Astrocyte of the spinal cord (primary cell): ENCODE measurements at regions not wholly inside any gene's neighbourhood (a gene's known extent, or its start where the extent isn't known, plus 50 kb on each side); places are given as distances from the start of the nearest gene placed in this dataset.

Experiments
- DNase-seq: peaks from one replicate; pipeline ENCODE4 v3.0.0; 2011; ENCODE audit warnings: low read depth, low spot score
- H3K4me3 ChIP-seq: 2 replicates; pipeline ENCODE4 v1.5.1; 2011; ENCODE audit warnings: low read depth, mild to moderate bottlenecking, low read length, moderate library complexity
- in situ Hi-C: cut with HindIII; loops from 2 replicates; pipeline ENCODE4 v1.10.0; 2017; ENCODE audit warnings: low sequenced_read_pairs
- TF ChIP-seq, protein P1 (sequence below): IDR thresholded peaks from 2 replicates; pipeline ENCODE4 v1.5.1; 2012; ENCODE audit warnings: low read depth, mild to moderate bottlenecking, low read length, inconsistent platforms

DNA sequence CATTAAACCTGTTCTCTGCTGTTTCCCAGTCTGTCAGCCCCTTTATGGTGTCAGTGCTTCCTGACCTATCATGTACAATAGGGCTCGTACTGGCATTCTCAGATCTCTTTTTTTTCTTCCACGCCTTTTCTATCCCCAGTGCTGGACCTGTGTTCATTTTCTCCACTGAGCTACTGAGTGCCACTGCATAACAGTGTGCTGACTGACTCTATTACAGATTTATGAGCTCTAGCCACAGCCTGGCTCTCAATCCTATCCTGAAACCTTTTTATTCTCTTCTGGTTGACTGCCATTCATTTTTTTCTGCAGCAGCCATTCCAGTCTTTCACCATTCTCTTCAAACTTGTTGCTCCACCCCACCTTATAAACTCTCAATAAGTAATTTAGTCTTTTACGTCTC, 59.6 kb upstream of the MACF1 start:
- in situ Hi-C loops = no loop called here
- DNase-seq = no peak
- no peak overlapping the region for H3K4me3 ChIP-seq
- TF ChIP-seq, protein P1, sequence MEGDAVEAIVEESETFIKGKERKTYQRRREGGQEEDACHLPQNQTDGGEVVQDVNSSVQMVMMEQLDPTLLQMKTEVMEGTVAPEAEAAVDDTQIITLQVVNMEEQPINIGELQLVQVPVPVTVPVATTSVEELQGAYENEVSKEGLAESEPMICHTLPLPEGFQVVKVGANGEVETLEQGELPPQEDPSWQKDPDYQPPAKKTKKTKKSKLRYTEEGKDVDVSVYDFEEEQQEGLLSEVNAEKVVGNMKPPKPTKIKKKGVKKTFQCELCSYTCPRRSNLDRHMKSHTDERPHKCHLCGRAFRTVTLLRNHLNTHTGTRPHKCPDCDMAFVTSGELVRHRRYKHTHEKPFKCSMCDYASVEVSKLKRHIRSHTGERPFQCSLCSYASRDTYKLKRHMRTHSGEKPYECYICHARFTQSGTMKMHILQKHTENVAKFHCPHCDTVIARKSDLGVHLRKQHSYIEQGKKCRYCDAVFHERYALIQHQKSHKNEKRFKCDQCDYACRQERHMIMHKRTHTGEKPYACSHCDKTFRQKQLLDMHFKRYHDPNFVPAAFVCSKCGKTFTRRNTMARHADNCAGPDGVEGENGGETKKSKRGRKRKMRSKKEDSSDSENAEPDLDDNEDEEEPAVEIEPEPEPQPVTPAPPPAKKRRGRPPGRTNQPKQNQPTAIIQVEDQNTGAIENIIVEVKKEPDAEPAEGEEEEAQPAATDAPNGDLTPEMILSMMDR = no peak

DNA sequence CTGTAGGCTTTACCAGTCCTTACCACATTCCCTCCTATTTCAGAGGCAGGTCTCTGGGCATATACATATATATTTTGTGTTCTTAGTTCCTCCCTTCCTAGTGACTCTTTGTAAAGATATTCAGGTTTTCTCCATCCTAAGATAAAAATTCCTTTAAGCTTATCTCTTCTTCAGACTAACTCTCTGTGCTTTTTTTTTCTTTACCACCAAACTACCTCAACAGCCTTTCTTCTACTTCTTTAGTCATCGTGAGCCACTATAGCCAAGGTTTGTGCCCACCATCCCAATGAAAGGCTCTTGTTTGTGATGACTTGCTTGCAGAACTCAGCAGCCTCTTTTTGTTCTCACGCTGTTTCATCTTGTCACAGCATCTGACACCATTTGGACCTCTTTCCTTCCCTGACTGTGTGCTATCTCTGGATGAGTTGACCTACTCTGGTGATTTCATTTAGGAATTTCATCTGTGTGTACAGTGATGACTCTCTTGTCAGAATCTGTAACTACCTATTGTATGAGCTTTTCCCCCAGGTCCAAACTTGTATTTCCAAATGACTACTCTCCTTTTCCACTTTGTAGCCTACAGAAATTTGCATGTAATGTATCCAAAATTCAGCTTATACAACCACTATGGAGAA, 59.0 kb upstream of the MACF1 start:
- no peak for DNase-seq
- in situ Hi-C loops = no loop called here
- TF ChIP-seq, protein P1 = no peak
- no peak overlapping the region for H3K4me3 ChIP-seq

DNA sequence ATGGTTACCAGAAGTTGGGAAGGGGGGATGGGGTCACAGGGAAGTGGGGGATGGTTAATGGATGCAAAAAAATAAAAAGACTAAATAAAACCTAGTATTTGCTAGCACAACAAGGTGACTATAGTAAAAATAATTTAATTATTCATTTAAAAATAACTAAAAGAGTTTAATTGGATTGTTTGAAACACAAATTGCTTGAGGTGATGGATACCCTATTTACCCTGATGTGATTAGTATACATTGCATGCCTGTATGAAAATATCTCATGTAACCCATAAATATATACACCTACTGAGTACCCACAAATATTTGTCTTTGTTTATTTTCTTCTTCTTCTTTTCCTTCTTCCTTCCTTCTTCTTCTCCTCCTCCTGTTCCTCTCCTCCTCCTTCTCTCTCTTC, 57.8 kb upstream of the MACF1 start:
- TF ChIP-seq, protein P1 = no peak
- DNase-seq = no peak
- H3K4me3 ChIP-seq = no peak overlapping the region
- in situ Hi-C loops = no loop called here

DNA sequence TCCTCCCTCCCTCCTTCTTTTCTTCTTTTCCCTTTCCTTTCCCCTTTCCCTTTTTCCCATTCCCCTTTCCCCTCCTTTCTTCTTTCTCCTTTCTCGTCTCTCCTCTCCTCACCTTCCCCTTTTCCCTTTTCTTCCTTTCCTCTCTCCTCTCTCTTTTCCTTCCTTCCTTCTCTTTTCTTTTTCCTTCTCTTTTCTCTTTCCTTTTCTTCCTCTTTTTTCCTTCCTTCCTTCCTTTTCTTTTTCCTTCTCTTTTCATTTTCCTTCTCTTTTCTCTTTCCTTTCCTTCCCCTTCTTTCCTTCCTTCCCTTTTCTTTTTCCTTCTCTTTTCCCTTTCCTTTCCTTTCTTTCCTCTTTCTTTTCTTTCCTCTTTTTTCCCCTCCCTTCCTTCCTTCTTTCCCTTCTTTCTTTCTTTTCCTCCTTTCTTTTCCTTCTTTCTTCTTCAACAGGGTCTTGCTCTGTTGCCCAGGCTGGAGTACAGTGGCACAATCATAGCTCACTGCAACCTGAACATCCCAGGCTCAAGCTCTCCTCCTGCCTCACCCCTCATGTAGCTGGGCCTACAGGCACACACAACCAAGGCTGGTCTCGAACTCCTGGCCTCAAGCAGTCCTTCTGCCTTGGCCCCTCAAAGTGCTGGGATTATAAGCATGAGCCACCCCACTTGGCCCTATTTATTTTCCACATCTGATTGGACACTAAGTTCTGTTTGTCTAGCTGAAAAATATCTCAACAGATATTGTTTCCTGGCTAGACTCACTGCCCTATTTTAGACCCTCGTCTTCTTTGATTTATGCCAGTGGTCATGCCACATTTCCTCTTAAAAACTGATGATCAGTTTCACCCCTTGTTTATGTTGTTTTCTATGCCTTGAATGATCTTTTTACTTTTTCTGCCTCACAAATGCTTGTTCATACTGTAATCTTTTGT, 57.1 kb upstream of the MACF1 start:
- no peak overlapping the region for H3K4me3 ChIP-seq
- TF ChIP-seq, protein P1 = no peak
- in situ Hi-C loops = no loop called here
- no peak for DNase-seq

DNA sequence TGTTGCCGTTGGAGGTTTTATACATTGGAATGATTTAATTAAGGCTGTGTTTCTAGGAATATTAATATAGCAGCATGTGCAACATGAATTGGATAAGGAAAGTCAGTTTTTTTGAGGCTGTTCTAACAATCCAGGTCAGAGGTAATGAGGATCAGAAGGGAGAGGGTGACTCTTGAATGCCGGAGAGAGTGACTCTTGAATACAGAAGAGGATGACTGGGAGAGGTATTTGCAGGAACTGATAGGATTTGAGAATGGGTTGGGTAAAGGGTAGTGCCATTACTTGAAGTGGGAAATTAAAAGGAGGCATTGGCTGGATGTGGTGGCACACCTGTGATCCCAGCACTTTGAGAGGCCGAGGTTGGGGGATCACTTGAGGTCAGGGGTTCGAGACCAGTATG, 55.6 kb upstream of the MACF1 start:
- in situ Hi-C loops = no loop called here
- no peak for DNase-seq
- TF ChIP-seq, protein P1 = no peak
- H3K4me3 ChIP-seq = no peak overlapping the region

DNA sequence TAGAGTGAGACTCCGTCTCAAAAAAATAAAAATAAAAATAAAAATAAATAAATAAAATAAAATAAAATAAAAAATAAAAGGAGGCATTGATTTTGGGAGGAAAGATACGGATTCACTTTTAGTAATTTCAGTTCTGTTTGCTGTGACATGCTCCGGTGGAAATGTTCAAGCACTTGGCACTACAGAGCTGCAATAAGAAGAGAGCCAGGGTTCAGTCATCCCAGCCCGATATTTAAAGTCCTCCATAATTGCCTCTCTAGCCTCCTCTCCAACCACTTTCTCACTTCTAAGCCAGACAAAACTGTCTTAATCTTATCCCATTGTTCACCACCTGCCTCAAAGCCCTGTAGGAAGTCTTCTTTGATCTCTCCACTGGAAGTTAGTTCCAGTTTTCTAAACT, 55.0 kb upstream of the MACF1 start:
- TF ChIP-seq, protein P1 = no peak
- no peak for DNase-seq
- in situ Hi-C loops = no loop called here
- no peak overlapping the region for H3K4me3 ChIP-seq
